Liver (tissue), 8 donors: ENCODE measurements at regions not wholly inside any gene's neighbourhood (a gene's known extent, or its start where the extent isn't known, plus 50 kb on each side); places are given as distances from the start of the nearest gene placed in this dataset.

Source experiments
- DNase-seq: peaks from one replicate; pipeline ENCODE4 v3.0.0-alpha.2; 2017; ENCODE audit warnings: low spot score
- H3K27ac ChIP-seq, 2 donors: one replicate each; pipeline ENCODE4 v1.7.0; 2013; ENCODE audit warnings: inconsistent platforms in 2 of 2, low read length in 2 of 2, control low read depth in 1 of 2, low read depth in 1 of 2, mild to moderate bottlenecking in 1 of 2
- H3K27me3 ChIP-seq, 4 donors: one replicate each; pipeline versions ENCODE4 v1.6.1 to v1.7.0; 2013; ENCODE audit warnings: low read length in 3 of 4, inconsistent platforms in 1 of 4, mild to moderate bottlenecking in 1 of 4, moderate library complexity in 1 of 4; ENCODE audit not compliant: control insufficient read depth in 4 of 4, insufficient read depth in 4 of 4
- H3K36me3 ChIP-seq, 4 donors: one replicate each; pipeline versions ENCODE4 v1.6.1 to v1.7.0; 2013; ENCODE audit warnings: low read length in 3 of 4, mild to moderate bottlenecking in 3 of 4, low read depth in 1 of 4, moderate library complexity in 1 of 4; ENCODE audit not compliant: control insufficient read depth in 4 of 4, insufficient read depth in 3 of 4
- H3K4me1 ChIP-seq, 4 donors: one replicate each; pipeline versions ENCODE4 v1.6.1 to v1.7.0; 2013; ENCODE audit warnings: low read length in 3 of 4, mild to moderate bottlenecking in 3 of 4, moderate library complexity in 1 of 4; ENCODE audit not compliant: control insufficient read depth in 4 of 4, insufficient read depth in 4 of 4
- H3K4me3 ChIP-seq, 3 donors: one replicate each; pipeline versions ENCODE4 v1.6.1 to v1.7.0; 2013; ENCODE audit warnings: low read length in 3 of 3, control low read depth in 1 of 3, low read depth in 1 of 3, mild to moderate bottlenecking in 1 of 3
- H3K9ac ChIP-seq, 2 donors: one replicate each; pipeline ENCODE4 v1.7.0; 2013; ENCODE audit warnings: low read length in 2 of 2, mild to moderate bottlenecking in 2 of 2, moderate library complexity in 2 of 2, control low read depth in 1 of 2, low read depth in 1 of 2
- H3K9me3 ChIP-seq, 4 donors: one replicate each; pipeline versions ENCODE4 v1.6.1 to v1.7.0; 2013; ENCODE audit warnings: low read length in 3 of 4; ENCODE audit not compliant: control insufficient read depth in 4 of 4
- ATF3 ChIP-seq: IDR thresholded peaks from 2 replicates; pipeline ENCODE4 v1.6.1; 2016; ENCODE audit warnings: antibody characterized with exemption
- CTCF ChIP-seq: fragments of 150-350 bp; IDR thresholded peaks from 2 replicates; pipeline ENCODE4 v1.5.1; 2017; ENCODE audit warnings: improper control_type of control experiment, low read depth, low read length; ENCODE audit not compliant: missing input control
- EGR1 ChIP-seq, 2 donors: IDR thresholded peaks; 2 replicates each; pipeline ENCODE4 v1.6.1; 2016 to 2018; ENCODE audit warnings: antibody characterized with exemption in 2 of 2, low read depth in 2 of 2
- FOXA1 ChIP-seq: IDR thresholded peaks from 2 replicates; pipeline ENCODE4 v1.6.1; 2016; ENCODE audit warnings: antibody characterized with exemption
- FOXA2 ChIP-seq: IDR thresholded peaks from 2 replicates; pipeline ENCODE4 v1.6.1; 2016; ENCODE audit warnings: antibody characterized with exemption
- GABPA ChIP-seq, 2 donors: IDR thresholded peaks in 1 of 2; conservative IDR thresholded peaks in 1 of 2; 2 replicates each; pipeline ENCODE4 v1.6.1; 2016; ENCODE audit warnings: antibody characterized with exemption in 2 of 2, mild to moderate bottlenecking in 1 of 2, moderate library complexity in 1 of 2
- HNF4A ChIP-seq, 2 donors: conservative IDR thresholded peaks; 2 replicates each; pipeline ENCODE4 v1.6.1; 2016; ENCODE audit warnings: antibody characterized with exemption in 2 of 2, mild to moderate bottlenecking in 2 of 2
- HNF4G ChIP-seq: IDR thresholded peaks from 2 replicates; pipeline ENCODE4 v1.6.1; 2016; ENCODE audit warnings: antibody characterized with exemption
- JUND ChIP-seq, 2 donors: IDR thresholded peaks; 2 replicates each; pipeline ENCODE4 v1.6.1; 2016; ENCODE audit warnings: antibody characterized with exemption in 2 of 2
- MAX ChIP-seq: IDR thresholded peaks from 2 replicates; pipeline ENCODE4 v1.6.1; 2016; ENCODE audit warnings: antibody characterized with exemption
- NR2F2 ChIP-seq: IDR thresholded peaks from 2 replicates; pipeline ENCODE4 v1.6.1; 2016; ENCODE audit warnings: antibody characterized with exemption
- RAD21 ChIP-seq, 2 donors: IDR thresholded peaks; 2 replicates each; pipeline ENCODE4 v1.6.1; 2016; ENCODE audit warnings: antibody characterized with exemption in 2 of 2, mild to moderate bottlenecking in 2 of 2
- REST ChIP-seq: IDR thresholded peaks from 2 replicates; pipeline ENCODE4 v1.6.1; 2016; ENCODE audit warnings: antibody characterized with exemption, mild to moderate bottlenecking
- RXRA ChIP-seq, 2 donors: IDR thresholded peaks; 2 replicates each; pipeline ENCODE4 v1.6.1; 2017 to 2018; ENCODE audit warnings: antibody characterized with exemption in 2 of 2, mild to moderate bottlenecking in 1 of 2
- SP1 ChIP-seq: IDR thresholded peaks from 2 replicates; pipeline ENCODE4 v1.6.1; 2018; ENCODE audit warnings: antibody characterized with exemption, mild to moderate bottlenecking
- TAF1 ChIP-seq: conservative IDR thresholded peaks from 2 replicates; pipeline ENCODE4 v1.6.1; 2016; ENCODE audit warnings: antibody characterized with exemption, mild to moderate bottlenecking
- YY1 ChIP-seq: IDR thresholded peaks from 2 replicates; pipeline ENCODE4 v1.6.1; 2016; ENCODE audit warnings: antibody characterized with exemption, mild to moderate bottlenecking
- ZBTB33 ChIP-seq: IDR thresholded peaks from 2 replicates; pipeline ENCODE4 v1.6.1; 2016; ENCODE audit warnings: antibody characterized with exemption
- WGBS: extraction: QIAGEN DNeasy Blood & Tissue Kit; methylation state at CpG from one replicate; pipeline ENCODE4 v1.1.7; 2013; 5-methylcytosine and 5-hydroxymethylcytosine counted together
- donor health status: healthy.
- donor health status: healthy.
- donor health status: healthy.
- donor health status: healthy.
- donor health status: healthy.

- peak; percentile 91 to 92 for TF ChIP-seq HNF4A (conservative IDR thresholded peaks at IDR 0.05)
- no peak for TF ChIP-seq ATF3
- TF ChIP-seq HNF4G: peak; percentile 62
- peak; percentile 85 for TF ChIP-seq NR2F2
- no peak for TF ChIP-seq MAX
- TF ChIP-seq CTCF: no peak
- TF ChIP-seq SP1: peak; percentile 51
- no peak for TF ChIP-seq REST
- no peak for TF ChIP-seq EGR1 (IDR thresholded peaks at IDR 0.05; ENCODE audit: low read depth in 2 of 2)
- TF ChIP-seq FOXA2: peak; percentile 34
- TF ChIP-seq JUND (IDR thresholded peaks at IDR 0.05): peak; percentile 59 to 60
- no peak for TF ChIP-seq TAF1
- no peak for TF ChIP-seq FOXA1
- TF ChIP-seq ZBTB33: peak; percentile 54
- TF ChIP-seq GABPA (IDR thresholded peaks at IDR 0.05 in 1 of 2, conservative IDR thresholded peaks at IDR 0.05 in 1 of 2): no peak
- peak; percentile 65 for TF ChIP-seq YY1
- TF ChIP-seq RXRA (IDR thresholded peaks at IDR 0.05): peak; percentile 38 to 59
- peak; percentile 30 to 45 for TF ChIP-seq RAD21 (IDR thresholded peaks at IDR 0.05)
- H3K9me3 ChIP-seq: no peaks in the 10 kb centered on the region
- peaks cover 4 to 20% (median 13%) of the 10 kb centered on the region in 4 donors for H3K4me1 ChIP-seq
- no peak overlapping the region for H3K27ac ChIP-seq
- H3K9ac ChIP-seq: no peak overlapping the region
- H3K4me3 ChIP-seq: no peak overlapping the region
- 35% methylated on average over 1 of the region's 1 CpG for WGBS
- H3K27me3 ChIP-seq: no peaks in the 10 kb centered on the region
- no peak for DNase-seq
- no peaks in the 10 kb centered on the region for H3K36me3 ChIP-seq
Measured at GRCh38 chr3:150180334-150180733, 209.6 kb upstream of the PFN2 start.
